Smooth muscle cell (in vitro differentiated cells): ENCODE measurements at regions not wholly inside any gene's neighbourhood (a gene's known extent, or its start where the extent isn't known, plus 50 kb on each side); places are given as distances from the start of the nearest gene placed in this dataset.

ENCODE experiments used
- DNase-seq: peaks from one replicate; lab custom pipeline; 2025; ENCODE audit not compliant: unreplicated experiment; lab: John Stamatoyannopoulos, UW
- H2AFZ ChIP-seq: fragments of 200-600 bp; sonication (generic); 2 replicates; pipeline ENCODE4 v1.6.0; 2016; ENCODE audit warnings: antibody characterized with exemption, low read depth, mild to moderate bottlenecking
- H3F3A ChIP-seq: fragments of 200-600 bp; sonication (generic); 2 replicates; pipeline ENCODE4 v1.6.0; 2017; ENCODE audit warnings: antibody characterized with exemption, low read depth
- H3K27ac ChIP-seq: fragments of 200-600 bp; sonication (generic); 2 replicates; pipeline ENCODE4 v1.5.1; 2016; ENCODE audit warnings: low read depth, mild to moderate bottlenecking
- H3K27me3 ChIP-seq: fragments of 200-600 bp; sonication (generic); 2 replicates; pipeline ENCODE4 v1.6.1; 2016; ENCODE audit warnings: low read depth, mild to moderate bottlenecking
- H3K36me3 ChIP-seq: fragments of 200-600 bp; sonication (generic); 2 replicates; pipeline ENCODE4 v1.5.1; 2016; ENCODE audit warnings: low read depth
- H3K4me1 ChIP-seq: fragments of 200-600 bp; sonication (generic); 2 replicates; pipeline ENCODE4 v1.5.1; 2016; ENCODE audit warnings: low read depth
- H3K4me2 ChIP-seq: fragments of 200-600 bp; sonication (generic); 2 replicates; pipeline ENCODE4 v1.6.0; 2016; ENCODE audit warnings: mild to moderate bottlenecking
- H3K4me3 ChIP-seq: fragments of 200-600 bp; sonication (generic); 2 replicates; pipeline ENCODE4 v1.5.1; 2016; ENCODE audit warnings: mild to moderate bottlenecking
- H3K79me2 ChIP-seq: fragments of 200-600 bp; sonication (generic); 2 replicates; pipeline ENCODE4 v1.6.0; 2016; ENCODE audit warnings: low read depth, mild to moderate bottlenecking
- H3K9ac ChIP-seq: fragments of 200-600 bp; sonication (generic); 2 replicates; pipeline ENCODE4 v1.6.0; 2016; ENCODE audit warnings: low read depth
- H3K9me3 ChIP-seq: fragments of 200-600 bp; sonication (generic); replicated peaks from 2 replicates; pipeline ENCODE4 v1.5.1; 2016; ENCODE audit warnings: low read depth
- H4K20me1 ChIP-seq: fragments of 200-600 bp; sonication (generic); 2 replicates; pipeline ENCODE4 v1.6.0; 2016; ENCODE audit warnings: low read depth
- WGBS: methylation state at CpG from one replicate; pipeline ENCODE4 v1.1.7; 2016; ENCODE audit warnings: low lambda C conversion rate; 5-methylcytosine and 5-hydroxymethylcytosine counted together
- TF ChIP-seq, protein P1 (sequence below): fragments of 200-600 bp; sonication (generic); IDR thresholded peaks from 2 replicates; pipeline ENCODE4 v1.5.1; 2017; ENCODE audit warnings: borderline replicate concordance, mild to moderate bottlenecking, antibody characterized with exemption; ENCODE audit not compliant: insufficient read depth, poor library complexity, severe bottlenecking

GRCh38 chr14:39740454-39740853, 308.2 kb upstream of the FBXO33 start:
- H4K20me1 ChIP-seq = no peaks in the 10 kb centered on the region
- H3K27me3 ChIP-seq = no peaks in the 10 kb centered on the region
- H2AFZ ChIP-seq = no peak overlapping the region
- no peaks in the 10 kb centered on the region for H3F3A ChIP-seq
- H3K79me2 ChIP-seq = no peaks in the 10 kb centered on the region
- H3K4me1 ChIP-seq = no peaks in the 10 kb centered on the region
- no peak for DNase-seq
- no peak overlapping the region for H3K4me3 ChIP-seq
- H3K9ac ChIP-seq = no peak overlapping the region
- H3K27ac ChIP-seq = no peak overlapping the region
- no peaks in the 10 kb centered on the region for H3K36me3 ChIP-seq
- TF ChIP-seq, protein P1, sequence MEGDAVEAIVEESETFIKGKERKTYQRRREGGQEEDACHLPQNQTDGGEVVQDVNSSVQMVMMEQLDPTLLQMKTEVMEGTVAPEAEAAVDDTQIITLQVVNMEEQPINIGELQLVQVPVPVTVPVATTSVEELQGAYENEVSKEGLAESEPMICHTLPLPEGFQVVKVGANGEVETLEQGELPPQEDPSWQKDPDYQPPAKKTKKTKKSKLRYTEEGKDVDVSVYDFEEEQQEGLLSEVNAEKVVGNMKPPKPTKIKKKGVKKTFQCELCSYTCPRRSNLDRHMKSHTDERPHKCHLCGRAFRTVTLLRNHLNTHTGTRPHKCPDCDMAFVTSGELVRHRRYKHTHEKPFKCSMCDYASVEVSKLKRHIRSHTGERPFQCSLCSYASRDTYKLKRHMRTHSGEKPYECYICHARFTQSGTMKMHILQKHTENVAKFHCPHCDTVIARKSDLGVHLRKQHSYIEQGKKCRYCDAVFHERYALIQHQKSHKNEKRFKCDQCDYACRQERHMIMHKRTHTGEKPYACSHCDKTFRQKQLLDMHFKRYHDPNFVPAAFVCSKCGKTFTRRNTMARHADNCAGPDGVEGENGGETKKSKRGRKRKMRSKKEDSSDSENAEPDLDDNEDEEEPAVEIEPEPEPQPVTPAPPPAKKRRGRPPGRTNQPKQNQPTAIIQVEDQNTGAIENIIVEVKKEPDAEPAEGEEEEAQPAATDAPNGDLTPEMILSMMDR = no peak
- H3K4me2 ChIP-seq = no peak overlapping the region
- H3K9me3 ChIP-seq = no peaks in the 10 kb centered on the region

- TF ChIP-seq, protein P1 = no peak
- WGBS = 88% methylated on average over 2 of the region's 2 CpGs
These were observed 307.6 kb upstream of the FBXO33 start for GRCh38 chr14:39739796-39740195.

GRCh38 chr14:39734306-39734705, 302.1 kb upstream of the FBXO33 start:
- Histone ChIP-seq H3K4me3 (no peak overlapping the region), H4K20me1 (no peaks in the 10 kb centered on the region), H2AFZ (no peak overlapping the region), H3K79me2 (no peaks in the 10 kb centered on the region), H3K4me1 (no peaks in the 10 kb centered on the region), H3K36me3 (no peaks in the 10 kb centered on the region), H3K27ac (no peak overlapping the region), H3K9me3 (no peaks in the 10 kb centered on the region), H3F3A (no peaks in the 10 kb centered on the region), H3K27me3 (no peaks in the 10 kb centered on the region), H3K9ac (no peak overlapping the region), H3K4me2 (no peak overlapping the region)
- TF ChIP-seq, protein P1 = no peak
- no peak for DNase-seq

More at GRCh38 chr14:39739796-39740195, 307.6 kb upstream of the FBXO33 start:
- Histone ChIP-seq H3F3A (no peaks in the 10 kb centered on the region), H3K4me1 (no peaks in the 10 kb centered on the region), H2AFZ (no peak overlapping the region), H3K27me3 (no peaks in the 10 kb centered on the region), H3K27ac (no peak overlapping the region), H3K4me3 (no peak overlapping the region), H3K9me3 (no peaks in the 10 kb centered on the region), H3K79me2 (no peaks in the 10 kb centered on the region), H3K4me2 (no peak overlapping the region), H3K36me3 (no peaks in the 10 kb centered on the region), H4K20me1 (no peaks in the 10 kb centered on the region), H3K9ac (no peak overlapping the region)
- no peak for DNase-seq

DNA sequence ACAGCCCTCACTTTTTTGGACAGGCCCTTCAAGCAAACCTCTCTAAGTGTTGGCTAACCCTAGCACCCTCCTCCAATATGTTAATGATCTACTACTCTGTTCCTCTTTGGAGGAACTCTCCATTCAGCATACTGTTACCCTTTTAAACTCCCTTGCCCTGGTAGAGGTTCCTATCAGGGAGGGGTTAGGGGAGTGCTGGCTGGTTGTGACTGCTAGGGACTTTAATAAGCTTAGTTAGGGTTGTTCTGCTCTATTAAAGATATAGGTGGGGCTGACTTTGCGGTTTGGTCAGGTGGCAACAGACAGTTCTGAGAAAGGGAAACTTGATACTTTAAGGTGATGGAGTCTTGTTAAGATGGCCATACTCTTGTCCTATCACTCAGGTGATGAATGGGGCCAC, 301.5 kb upstream of the FBXO33 start:
- no peaks in the 10 kb centered on the region for H3K79me2 ChIP-seq
- H3K4me3 ChIP-seq = no peak overlapping the region
- TF ChIP-seq, protein P1 = no peak
- no peaks in the 10 kb centered on the region for H3K4me1 ChIP-seq
- no peaks in the 10 kb centered on the region for H3K27me3 ChIP-seq
- WGBS = 96% methylated on average over 1 of the region's 1 CpG
- no peaks in the 10 kb centered on the region for H3F3A ChIP-seq
- no peaks in the 10 kb centered on the region for H3K36me3 ChIP-seq
- H4K20me1 ChIP-seq = no peaks in the 10 kb centered on the region
- no peak overlapping the region for H3K4me2 ChIP-seq
- DNase-seq = no peak
- H3K9me3 ChIP-seq = no peaks in the 10 kb centered on the region
- H2AFZ ChIP-seq = no peak overlapping the region
- H3K27ac ChIP-seq = no peak overlapping the region
- H3K9ac ChIP-seq = no peak overlapping the region
